ENCODE measurements at regions not wholly inside any gene's neighbourhood (a gene's known extent, or its start where the extent isn't known, plus 50 kb on each side); places are given as distances from the start of the nearest gene placed in this dataset.

DNA sequence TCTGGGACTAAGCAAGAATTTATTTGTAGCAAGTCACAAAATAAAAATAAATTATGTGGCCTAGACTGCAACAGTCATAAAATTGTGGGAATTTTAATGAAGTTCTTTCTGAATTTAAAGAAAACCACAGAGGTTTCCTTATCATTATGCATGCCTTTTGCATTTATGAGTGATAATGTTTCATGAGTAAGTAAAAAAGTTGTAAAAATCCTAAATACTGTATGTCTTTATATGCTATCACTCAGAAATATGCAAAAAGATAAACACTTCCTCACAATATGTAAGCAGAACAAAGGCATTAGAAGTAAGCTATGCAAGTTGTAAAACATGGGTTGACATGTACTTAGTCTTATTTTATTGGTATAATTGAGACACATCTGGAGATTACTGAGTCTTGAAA is 239.4 kb upstream of the PDE3A start:
- TF ChIP-seq, protein P1, sequence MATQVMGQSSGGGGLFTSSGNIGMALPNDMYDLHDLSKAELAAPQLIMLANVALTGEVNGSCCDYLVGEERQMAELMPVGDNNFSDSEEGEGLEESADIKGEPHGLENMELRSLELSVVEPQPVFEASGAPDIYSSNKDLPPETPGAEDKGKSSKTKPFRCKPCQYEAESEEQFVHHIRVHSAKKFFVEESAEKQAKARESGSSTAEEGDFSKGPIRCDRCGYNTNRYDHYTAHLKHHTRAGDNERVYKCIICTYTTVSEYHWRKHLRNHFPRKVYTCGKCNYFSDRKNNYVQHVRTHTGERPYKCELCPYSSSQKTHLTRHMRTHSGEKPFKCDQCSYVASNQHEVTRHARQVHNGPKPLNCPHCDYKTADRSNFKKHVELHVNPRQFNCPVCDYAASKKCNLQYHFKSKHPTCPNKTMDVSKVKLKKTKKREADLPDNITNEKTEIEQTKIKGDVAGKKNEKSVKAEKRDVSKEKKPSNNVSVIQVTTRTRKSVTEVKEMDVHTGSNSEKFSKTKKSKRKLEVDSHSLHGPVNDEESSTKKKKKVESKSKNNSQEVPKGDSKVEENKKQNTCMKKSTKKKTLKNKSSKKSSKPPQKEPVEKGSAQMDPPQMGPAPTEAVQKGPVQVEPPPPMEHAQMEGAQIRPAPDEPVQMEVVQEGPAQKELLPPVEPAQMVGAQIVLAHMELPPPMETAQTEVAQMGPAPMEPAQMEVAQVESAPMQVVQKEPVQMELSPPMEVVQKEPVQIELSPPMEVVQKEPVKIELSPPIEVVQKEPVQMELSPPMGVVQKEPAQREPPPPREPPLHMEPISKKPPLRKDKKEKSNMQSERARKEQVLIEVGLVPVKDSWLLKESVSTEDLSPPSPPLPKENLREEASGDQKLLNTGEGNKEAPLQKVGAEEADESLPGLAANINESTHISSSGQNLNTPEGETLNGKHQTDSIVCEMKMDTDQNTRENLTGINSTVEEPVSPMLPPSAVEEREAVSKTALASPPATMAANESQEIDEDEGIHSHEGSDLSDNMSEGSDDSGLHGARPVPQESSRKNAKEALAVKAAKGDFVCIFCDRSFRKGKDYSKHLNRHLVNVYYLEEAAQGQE (IDR thresholded peaks at IDR 0.05), result no peak
- TF ChIP-seq JUND (IDR thresholded peaks at IDR 0.05), result no peak
- TF ChIP-seq, protein P2, sequence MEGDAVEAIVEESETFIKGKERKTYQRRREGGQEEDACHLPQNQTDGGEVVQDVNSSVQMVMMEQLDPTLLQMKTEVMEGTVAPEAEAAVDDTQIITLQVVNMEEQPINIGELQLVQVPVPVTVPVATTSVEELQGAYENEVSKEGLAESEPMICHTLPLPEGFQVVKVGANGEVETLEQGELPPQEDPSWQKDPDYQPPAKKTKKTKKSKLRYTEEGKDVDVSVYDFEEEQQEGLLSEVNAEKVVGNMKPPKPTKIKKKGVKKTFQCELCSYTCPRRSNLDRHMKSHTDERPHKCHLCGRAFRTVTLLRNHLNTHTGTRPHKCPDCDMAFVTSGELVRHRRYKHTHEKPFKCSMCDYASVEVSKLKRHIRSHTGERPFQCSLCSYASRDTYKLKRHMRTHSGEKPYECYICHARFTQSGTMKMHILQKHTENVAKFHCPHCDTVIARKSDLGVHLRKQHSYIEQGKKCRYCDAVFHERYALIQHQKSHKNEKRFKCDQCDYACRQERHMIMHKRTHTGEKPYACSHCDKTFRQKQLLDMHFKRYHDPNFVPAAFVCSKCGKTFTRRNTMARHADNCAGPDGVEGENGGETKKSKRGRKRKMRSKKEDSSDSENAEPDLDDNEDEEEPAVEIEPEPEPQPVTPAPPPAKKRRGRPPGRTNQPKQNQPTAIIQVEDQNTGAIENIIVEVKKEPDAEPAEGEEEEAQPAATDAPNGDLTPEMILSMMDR (IDR thresholded peaks at IDR 0.05; ENCODE audit: low read depth, low read length, missing input control), result no peak
- no peak for TF ChIP-seq FOXA1 (IDR thresholded peaks at IDR 0.05)
- TF ChIP-seq TAF1 (conservative IDR thresholded peaks at IDR 0.05), result no peak
- TF ChIP-seq FOXA2 (IDR thresholded peaks at IDR 0.05), result no peak
- no peak for TF ChIP-seq RAD21 (IDR thresholded peaks at IDR 0.05)
- TF ChIP-seq HNF4A (conservative IDR thresholded peaks at IDR 0.05), result no peak
- TF ChIP-seq YY1 (IDR thresholded peaks at IDR 0.05), result no peak
- no peak for TF ChIP-seq RXRA (IDR thresholded peaks at IDR 0.05)
- Histone ChIP-seq H3K36me3 (ENCODE audit: control insufficient read depth in 4 of 4, insufficient read depth in 3 of 4, low read depth in 1 of 4, low read length in 3 of 4) (no peaks in the 10 kb centered on the region), H3K9me3 (ENCODE audit: control insufficient read depth in 4 of 4, low read length in 3 of 4) (no peaks in the 10 kb centered on the region), H3K9ac (ENCODE audit: low read depth in 1 of 2, low read length in 2 of 2) (no peak overlapping the region), H3K27me3 (ENCODE audit: control insufficient read depth in 4 of 4, insufficient read depth in 4 of 4, low read length in 3 of 4) (no peaks in the 10 kb centered on the region), H3K27ac (ENCODE audit: low read depth in 1 of 2, low read length in 2 of 2) (no peak overlapping the region), H3K4me1 (ENCODE audit: control insufficient read depth in 4 of 4, insufficient read depth in 4 of 4, low read length in 3 of 4) (no peaks in the 10 kb centered on the region), H3K4me3 (ENCODE audit: low read depth in 1 of 3, low read length in 3 of 3) (no peak overlapping the region)
- no peak for DNase-seq (ENCODE audit: low spot score)

DNA sequence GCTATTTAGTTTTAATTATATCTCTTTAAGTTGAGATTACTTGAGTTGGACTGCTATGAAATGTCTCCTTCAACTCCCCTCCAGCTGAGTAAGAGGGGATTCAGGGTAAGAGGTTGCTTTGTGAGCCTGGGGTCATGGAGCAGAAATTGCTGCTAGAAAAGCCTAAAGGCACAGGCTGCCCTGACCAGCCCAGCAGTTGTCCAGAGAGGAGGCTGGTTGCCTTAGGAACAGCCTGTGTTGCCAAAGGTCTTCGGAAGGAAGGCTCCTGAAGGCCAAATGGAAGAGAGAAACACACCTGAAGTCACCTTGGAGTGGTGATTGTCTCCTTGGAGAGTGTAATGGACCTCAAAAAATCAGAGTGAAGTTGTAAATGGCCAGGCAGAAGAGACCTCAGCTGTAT is 235.5 kb upstream of the PDE3A start:
- no peak for TF ChIP-seq EGR1 (IDR thresholded peaks at IDR 0.05; ENCODE audit: low read depth in 2 of 2)
- TF ChIP-seq TAF1 (conservative IDR thresholded peaks at IDR 0.05), result no peak
- TF ChIP-seq, protein P2 (IDR thresholded peaks at IDR 0.05; ENCODE audit: low read depth, low read length, missing input control), result no peak
- TF ChIP-seq RAD21 (IDR thresholded peaks at IDR 0.05), result no peak
- TF ChIP-seq, protein P3, sequence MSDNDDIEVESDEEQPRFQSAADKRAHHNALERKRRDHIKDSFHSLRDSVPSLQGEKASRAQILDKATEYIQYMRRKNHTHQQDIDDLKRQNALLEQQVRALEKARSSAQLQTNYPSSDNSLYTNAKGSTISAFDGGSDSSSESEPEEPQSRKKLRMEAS (IDR thresholded peaks at IDR 0.05), result no peak
- TF ChIP-seq RXRA (IDR thresholded peaks at IDR 0.05), result no peak
- TF ChIP-seq, protein P4, sequence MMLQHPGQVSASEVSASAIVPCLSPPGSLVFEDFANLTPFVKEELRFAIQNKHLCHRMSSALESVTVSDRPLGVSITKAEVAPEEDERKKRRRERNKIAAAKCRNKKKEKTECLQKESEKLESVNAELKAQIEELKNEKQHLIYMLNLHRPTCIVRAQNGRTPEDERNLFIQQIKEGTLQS (IDR thresholded peaks at IDR 0.05), result no peak
- TF ChIP-seq, protein P1 (IDR thresholded peaks at IDR 0.05), result no peak
- no peak for TF ChIP-seq FOXA1 (IDR thresholded peaks at IDR 0.05)
- TF ChIP-seq FOXA2 (IDR thresholded peaks at IDR 0.05), result no peak
- no peak for TF ChIP-seq NR2F2 (IDR thresholded peaks at IDR 0.05)
- no peak for TF ChIP-seq HNF4A (conservative IDR thresholded peaks at IDR 0.05)
- TF ChIP-seq GABPA (IDR thresholded peaks at IDR 0.05 in 1 of 2, conservative IDR thresholded peaks at IDR 0.05 in 1 of 2), result no peak
- no peak for TF ChIP-seq SP1 (IDR thresholded peaks at IDR 0.05)
- TF ChIP-seq HNF4G (IDR thresholded peaks at IDR 0.05), result no peak
- no peak for TF ChIP-seq JUND (IDR thresholded peaks at IDR 0.05)
- no peak for TF ChIP-seq YY1 (IDR thresholded peaks at IDR 0.05)
- TF ChIP-seq, protein P5, sequence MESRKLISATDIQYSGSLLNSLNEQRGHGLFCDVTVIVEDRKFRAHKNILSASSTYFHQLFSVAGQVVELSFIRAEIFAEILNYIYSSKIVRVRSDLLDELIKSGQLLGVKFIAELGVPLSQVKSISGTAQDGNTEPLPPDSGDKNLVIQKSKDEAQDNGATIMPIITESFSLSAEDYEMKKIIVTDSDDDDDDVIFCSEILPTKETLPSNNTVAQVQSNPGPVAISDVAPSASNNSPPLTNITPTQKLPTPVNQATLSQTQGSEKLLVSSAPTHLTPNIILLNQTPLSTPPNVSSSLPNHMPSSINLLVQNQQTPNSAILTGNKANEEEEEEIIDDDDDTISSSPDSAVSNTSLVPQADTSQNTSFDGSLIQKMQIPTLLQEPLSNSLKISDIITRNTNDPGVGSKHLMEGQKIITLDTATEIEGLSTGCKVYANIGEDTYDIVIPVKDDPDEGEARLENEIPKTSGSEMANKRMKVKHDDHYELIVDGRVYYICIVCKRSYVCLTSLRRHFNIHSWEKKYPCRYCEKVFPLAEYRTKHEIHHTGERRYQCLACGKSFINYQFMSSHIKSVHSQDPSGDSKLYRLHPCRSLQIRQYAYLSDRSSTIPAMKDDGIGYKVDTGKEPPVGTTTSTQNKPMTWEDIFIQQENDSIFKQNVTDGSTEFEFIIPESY (IDR thresholded peaks at IDR 0.05), result no peak
- no peaks in the 10 kb centered on the region for H3K36me3 ChIP-seq (ENCODE audit: control insufficient read depth in 4 of 4, insufficient read depth in 3 of 4, low read depth in 1 of 4, low read length in 3 of 4)

More for the DNA sequence above, 235.5 kb upstream of the PDE3A start:
- no peaks in the 10 kb centered on the region for H3K9me3 ChIP-seq (ENCODE audit: control insufficient read depth in 4 of 4, low read length in 3 of 4)
- H3K4me3 ChIP-seq (ENCODE audit: low read depth in 1 of 3, low read length in 3 of 3), result no peak overlapping the region
- no peak for DNase-seq (ENCODE audit: low spot score)
- H3K4me1 ChIP-seq (ENCODE audit: control insufficient read depth in 4 of 4, insufficient read depth in 4 of 4, low read length in 3 of 4), result no peaks in the 10 kb centered on the region
- no peaks in the 10 kb centered on the region for H3K27me3 ChIP-seq (ENCODE audit: control insufficient read depth in 4 of 4, insufficient read depth in 4 of 4, low read length in 3 of 4)
- 83% methylated on average over 1 of the region's 1 CpG for WGBS
- no peak overlapping the region for H3K27ac ChIP-seq (ENCODE audit: low read depth in 1 of 2, low read length in 2 of 2)
- H3K9ac ChIP-seq (ENCODE audit: low read depth in 1 of 2, low read length in 2 of 2), result no peak overlapping the region
